ENCODE measurements at regions not wholly inside any gene's neighbourhood (a gene's known extent, or its start where the extent isn't known, plus 50 kb on each side); places are given as distances from the start of the nearest gene placed in this dataset.

- no peak for DNase-seq
These were observed 225.9 kb downstream of the PTPRC start for GRCh38 chr1:198864695-198865094.

- DNase-seq = no peak
These were observed 226.5 kb downstream of the PTPRC start for GRCh38 chr1:198865319-198865718.

- DNase-seq = no peak
These were observed 228.3 kb downstream of the PTPRC start for GRCh38 chr1:198867182-198867581.

- no peak for DNase-seq
These were observed 234.9 kb downstream of the PTPRC start for GRCh38 chr1:198873696-198874230.

- DNase-seq = no peak
These were observed 237.6 kb downstream of the PTPRC start for GRCh38 chr1:198876371-198876871.

- no peak for DNase-seq
These were observed 239.7 kb downstream of the PTPRC start for GRCh38 chr1:198878566-198878965.

GRCh38 chr1:198879711-198880306 lies 241.0 kb downstream of the PTPRC start:
- peak; percentile 40 for DNase-seq

- peak; percentile 58 for DNase-seq
These were observed 241.6 kb downstream of the PTPRC start for GRCh38 chr1:198880397-198880796.

- peak; percentile 97 for DNase-seq
These were observed 242.2 kb downstream of the PTPRC start for GRCh38 chr1:198880818-198881597.

GRCh38 chr1:198883184-198883583 lies 244.3 kb downstream of the PTPRC start:
- no peak for DNase-seq

- no peak for DNase-seq
These were observed 249.0 kb downstream of the PTPRC start for GRCh38 chr1:198887866-198888265.

GRCh38 chr1:198888379-198888943 lies 249.6 kb downstream of the PTPRC start:
- peak; percentile 19 for DNase-seq

- no peak for DNase-seq
These were observed 250.3 kb downstream of the PTPRC start for GRCh38 chr1:198889101-198889500.

- DNase-seq = no peak
These were observed 250.9 kb downstream of the PTPRC start for GRCh38 chr1:198889749-198890148.

- no peak for DNase-seq
These were observed 251.5 kb downstream of the PTPRC start for GRCh38 chr1:198890214-198890930.

- peak; percentile 65 for DNase-seq
These were observed 253.2 kb downstream of the PTPRC start for GRCh38 chr1:198892065-198892464.

GRCh38 chr1:198893141-198893540 lies 254.3 kb downstream of the PTPRC start:
- no peak for DNase-seq

GRCh38 chr1:198893763-198894444 lies 255.1 kb downstream of the PTPRC start:
- peak; percentile 42 for DNase-seq

GRCh38 chr1:198901266-198901665 lies 262.4 kb downstream of the PTPRC start:
- no peak for DNase-seq

- no peak for DNase-seq
These were observed 263.8 kb downstream of the PTPRC start for GRCh38 chr1:198902655-198903054.

- DNase-seq = peak; percentile 70
These were observed 264.4 kb downstream of the PTPRC start for GRCh38 chr1:198903203-198903602.

GRCh38 chr1:198903621-198904020 lies 264.8 kb downstream of the PTPRC start:
- DNase-seq = no peak

All from fibroblast of skin of abdomen (primary cell).